HL-60 (cell line): ENCODE measurements at regions not wholly inside any gene's neighbourhood (a gene's known extent, or its start where the extent isn't known, plus 50 kb on each side); places are given as distances from the start of the nearest gene placed in this dataset.

ENCODE experiments used
- DNase-seq, 2 experiments: peaks; one replicate each; pipeline ENCODE4 v3.0.0-alpha.2; 2010 to 2020; ENCODE audit warnings: low read depth in 1 of 2, low spot score in 1 of 2
- H3K27ac ChIP-seq: fragments of 250-450 bp; sonication (Bioruptor Pico); replicated peaks from 2 replicates; pipeline ENCODE4 v1.5.1; 2020; ENCODE audit warnings: mild to moderate bottlenecking, moderate library complexity
- H3K27me3 ChIP-seq: fragments of 250-450 bp; sonication (Bioruptor Pico); 2 replicates; pipeline ENCODE4 v1.5.1; 2021; ENCODE audit warnings: mild to moderate bottlenecking, moderate library complexity; ENCODE audit not compliant: insufficient read depth, poor library complexity, severe bottlenecking
- H3K4me3 ChIP-seq: replicated peaks from 2 replicates; pipeline ENCODE4 v1.5.1; 2011; ENCODE audit warnings: mild to moderate bottlenecking, control low read depth, low read length; ENCODE audit not compliant: insufficient read depth
- GABPA ChIP-seq: IDR thresholded peaks from 2 replicates; pipeline ENCODE4 v1.6.1; 2012; ENCODE audit warnings: low read depth
- POLR2AphosphoS5 ChIP-seq: IDR thresholded peaks from 2 replicates; pipeline ENCODE4 v1.6.1; 2012; ENCODE audit warnings: low read depth
- REST ChIP-seq: IDR thresholded peaks from 2 replicates; pipeline ENCODE4 v1.6.1; 2012; ENCODE audit warnings: low read depth; ENCODE audit not compliant: insufficient replicate concordance
- SPI1 ChIP-seq: IDR thresholded peaks from 2 replicates; pipeline ENCODE4 v1.6.1; 2012; ENCODE audit warnings: low read depth, mild to moderate bottlenecking, borderline replicate concordance
- TF ChIP-seq, protein P1 (sequence below): IDR thresholded peaks from one replicate; pipeline ENCODE4 v1.5.1; 2011; ENCODE audit warnings: low read length, control low read depth, inconsistent platforms; ENCODE audit not compliant: insufficient read depth

- no peak for TF ChIP-seq REST
- no peak for TF ChIP-seq SPI1
- TF ChIP-seq, protein P1, sequence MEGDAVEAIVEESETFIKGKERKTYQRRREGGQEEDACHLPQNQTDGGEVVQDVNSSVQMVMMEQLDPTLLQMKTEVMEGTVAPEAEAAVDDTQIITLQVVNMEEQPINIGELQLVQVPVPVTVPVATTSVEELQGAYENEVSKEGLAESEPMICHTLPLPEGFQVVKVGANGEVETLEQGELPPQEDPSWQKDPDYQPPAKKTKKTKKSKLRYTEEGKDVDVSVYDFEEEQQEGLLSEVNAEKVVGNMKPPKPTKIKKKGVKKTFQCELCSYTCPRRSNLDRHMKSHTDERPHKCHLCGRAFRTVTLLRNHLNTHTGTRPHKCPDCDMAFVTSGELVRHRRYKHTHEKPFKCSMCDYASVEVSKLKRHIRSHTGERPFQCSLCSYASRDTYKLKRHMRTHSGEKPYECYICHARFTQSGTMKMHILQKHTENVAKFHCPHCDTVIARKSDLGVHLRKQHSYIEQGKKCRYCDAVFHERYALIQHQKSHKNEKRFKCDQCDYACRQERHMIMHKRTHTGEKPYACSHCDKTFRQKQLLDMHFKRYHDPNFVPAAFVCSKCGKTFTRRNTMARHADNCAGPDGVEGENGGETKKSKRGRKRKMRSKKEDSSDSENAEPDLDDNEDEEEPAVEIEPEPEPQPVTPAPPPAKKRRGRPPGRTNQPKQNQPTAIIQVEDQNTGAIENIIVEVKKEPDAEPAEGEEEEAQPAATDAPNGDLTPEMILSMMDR, result no peak
- TF ChIP-seq POLR2AphosphoS5, result no peak
- TF ChIP-seq GABPA, result no peak
- Histone ChIP-seq H3K27me3 (no peaks in the 10 kb centered on the region), H3K4me3 (no peak overlapping the region), H3K27ac (no peak overlapping the region)
- no peak for DNase-seq
These were observed 949.2 kb downstream of the GALC start for GRCh38 chr14:87043667-87044200.

- TF ChIP-seq GABPA (no peak), REST (no peak), SPI1 (no peak), POLR2AphosphoS5 (no peak)
- TF ChIP-seq, protein P1, result no peak
- H3K27ac ChIP-seq, result no peak overlapping the region
- H3K27me3 ChIP-seq, result no peaks in the 10 kb centered on the region
- no peak for DNase-seq
- no peak overlapping the region for H3K4me3 ChIP-seq
These were observed 950.6 kb downstream of the GALC start for GRCh38 chr14:87042354-87042753.

- no peak for TF ChIP-seq REST
- TF ChIP-seq, protein P1, result no peak
- no peak for TF ChIP-seq POLR2AphosphoS5
- no peak for TF ChIP-seq SPI1
- TF ChIP-seq GABPA, result no peak
- no peak overlapping the region for H3K4me3 ChIP-seq
These were observed 951.5 kb downstream of the GALC start for GRCh38 chr14:87041290-87042020.

More at GRCh38 chr14:87041290-87042020, 951.5 kb downstream of the GALC start:
- no peaks in the 10 kb centered on the region for H3K27me3 ChIP-seq
- no peak overlapping the region for H3K27ac ChIP-seq
- no peak for DNase-seq
